GM19043 (cell line): ENCODE measurements at regions not wholly inside any gene's neighbourhood (a gene's known extent, or its start where the extent isn't known, plus 50 kb on each side); places are given as distances from the start of the nearest gene placed in this dataset.
"Not testable (repeated sequence)": the region's sequence is repeated elsewhere in the genome, so short reads cannot be mapped to it uniquely, and the experiment has no call there.

ENCODE experiments used
- ATAC-seq: cut with Tn5 transposase; IDR thresholded peaks from one replicate; pipeline ENCODE4 v1.9.1; 2021; ENCODE audit warnings: low read depth; ENCODE audit not compliant: unreplicated experiment

GRCh38 chrX:77123917-77124316, 323.3 kb upstream of the FGF16 start:
- ATAC-seq: not testable (repeated sequence)

GRCh38 chrX:77127571-77127970, 319.6 kb upstream of the FGF16 start:
- ATAC-seq: not testable (repeated sequence)

GRCh38 chrX:77143907-77144306, 303.3 kb upstream of the FGF16 start:
- no peak for ATAC-seq

GRCh38 chrX:77160301-77160700, 286.9 kb upstream of the FGF16 start:
- ATAC-seq: no peak

- no peak for ATAC-seq
Observed at GRCh38 chrX:77162777-77163176, 284.4 kb upstream of the FGF16 start.

- no peak for ATAC-seq
Observed at GRCh38 chrX:77167993-77168392, 279.2 kb upstream of the FGF16 start.

GRCh38 chrX:77174680-77175519, 272.3 kb upstream of the FGF16 start:
- ATAC-seq: no peak

- ATAC-seq: no peak
Observed at GRCh38 chrX:77200663-77201062, 246.5 kb upstream of the FGF16 start.

GRCh38 chrX:77223046-77223445, 224.1 kb upstream of the FGF16 start:
- no peak for ATAC-seq

GRCh38 chrX:77264490-77264889, 182.7 kb upstream of the FGF16 start:
- ATAC-seq: no peak

GRCh38 chrX:77275392-77275791, 171.8 kb upstream of the FGF16 start:
- ATAC-seq: no peak

GRCh38 chrX:77276742-77277141, 170.4 kb upstream of the FGF16 start:
- ATAC-seq: no peak

- no peak for ATAC-seq
Observed at GRCh38 chrX:77277911-77278310, 169.3 kb upstream of the FGF16 start.

GRCh38 chrX:77279373-77279772, 167.8 kb upstream of the FGF16 start:
- ATAC-seq: not testable (repeated sequence)

- ATAC-seq: peak; percentile 74
Observed at GRCh38 chrX:77293331-77293995, 153.7 kb upstream of the FGF16 start.

GRCh38 chrX:77298296-77298695, 148.9 kb upstream of the FGF16 start:
- no peak for ATAC-seq

GRCh38 chrX:77298790-77299189, 148.4 kb upstream of the FGF16 start:
- no peak for ATAC-seq

- no peak for ATAC-seq
Observed at GRCh38 chrX:77299549-77299948, 147.6 kb upstream of the FGF16 start.

- ATAC-seq: no peak
Observed at GRCh38 chrX:77342004-77342403, 105.2 kb upstream of the FGF16 start.

- no peak for ATAC-seq
Observed at GRCh38 chrX:77346859-77347258, 100.3 kb upstream of the FGF16 start.

- ATAC-seq: no peak
Observed at GRCh38 chrX:77347572-77347971, 99.6 kb upstream of the FGF16 start.

- ATAC-seq: no peak
Observed at GRCh38 chrX:77389891-77390290, 57.3 kb upstream of the FGF16 start.
